ENCODE measurements at regions not wholly inside any gene's neighbourhood (a gene's known extent, or its start where the extent isn't known, plus 50 kb on each side); places are given as distances from the start of the nearest gene placed in this dataset.

- peak; percentile 1 for DNase-seq
Observed at GRCh38 chr3:132898141-132898540, 140.1 kb upstream of the TMEM108 start.

GRCh38 chr3:132892956-132893355, 145.2 kb upstream of the TMEM108 start:
- DNase-seq = no peak

GRCh38 chr3:132881756-132882409, 156.3 kb upstream of the TMEM108 start:
- no peak for DNase-seq

- no peak for DNase-seq
Observed at GRCh38 chr3:132880986-132881385, 157.2 kb upstream of the TMEM108 start.

- no peak for DNase-seq
Observed at GRCh38 chr3:132879656-132880055, 157.4 kb upstream of the NPHP3 start.

GRCh38 chr3:132874701-132875100, 152.5 kb upstream of the NPHP3 start:
- DNase-seq = no peak

- no peak for DNase-seq
Observed at GRCh38 chr3:132872711-132873110, 150.5 kb upstream of the NPHP3 start.

- DNase-seq = no peak
Observed at GRCh38 chr3:132871956-132872355, 149.7 kb upstream of the NPHP3 start.

GRCh38 chr3:132870541-132870940, 148.3 kb upstream of the NPHP3 start:
- DNase-seq = no peak

GRCh38 chr3:132867956-132868355, 145.7 kb upstream of the NPHP3 start:
- DNase-seq = no peak

GRCh38 chr3:132867526-132867925, 145.3 kb upstream of the NPHP3 start:
- no peak for DNase-seq

- no peak for DNase-seq
Observed at GRCh38 chr3:132857317-132857716, 135.1 kb upstream of the NPHP3 start.

GRCh38 chr3:132854856-132855535, 132.8 kb upstream of the NPHP3 start:
- DNase-seq = no peak

- DNase-seq = no peak
Observed at GRCh38 chr3:132847849-132848625, 125.8 kb upstream of the NPHP3 start.

GRCh38 chr3:132843851-132844553, 121.8 kb upstream of the NPHP3 start:
- no peak for DNase-seq

GRCh38 chr3:132843349-132843748, 121.1 kb upstream of the NPHP3 start:
- DNase-seq = no peak

GRCh38 chr3:132841621-132842020, 119.4 kb upstream of the NPHP3 start:
- no peak for DNase-seq

- no peak for DNase-seq
Observed at GRCh38 chr3:132840201-132840700, 118.0 kb upstream of the NPHP3 start.

GRCh38 chr3:132838477-132838876, 116.3 kb upstream of the NPHP3 start:
- DNase-seq = no peak

GRCh38 chr3:132837615-132838014, 115.4 kb upstream of the NPHP3 start:
- no peak for DNase-seq

- no peak for DNase-seq
Observed at GRCh38 chr3:132834356-132834755, 112.1 kb upstream of the NPHP3 start.

GRCh38 chr3:132829101-132829500, 106.9 kb upstream of the NPHP3 start:
- no peak for DNase-seq

- no peak for DNase-seq
Observed at GRCh38 chr3:132822837-132823236, 100.6 kb upstream of the NPHP3 start.

Measured in occipital lobe (tissue), 1 donor.